Parathyroid adenoma (tissue), 2 donors: ENCODE measurements at regions not wholly inside any gene's neighbourhood (a gene's known extent, or its start where the extent isn't known, plus 50 kb on each side); places are given as distances from the start of the nearest gene placed in this dataset.

Source experiments
- H2AFZ ChIP-seq: fragments of 300-600 bp; sonication (generic); one replicate; pipeline ENCODE4 v1.7.0; 2017; ENCODE audit warnings: antibody characterized with exemption, mild to moderate bottlenecking
- H3K27ac ChIP-seq: fragments of 300-600 bp; sonication (generic); one replicate; pipeline ENCODE4 v1.7.0; 2017
- H3K27me3 ChIP-seq: fragments of 300-600 bp; sonication (generic); one replicate; pipeline ENCODE4 v1.7.0; 2017; ENCODE audit warnings: low read length; ENCODE audit not compliant: control insufficient read depth, insufficient read depth
- H3K36me3 ChIP-seq: fragments of 300-600 bp; sonication (generic); one replicate; pipeline ENCODE4 v1.7.0; 2017; ENCODE audit warnings: low read length; ENCODE audit not compliant: control insufficient read depth, insufficient read depth
- H3K4me1 ChIP-seq: fragments of 300-600 bp; sonication (generic); one replicate; pipeline ENCODE4 v1.7.0; 2017; ENCODE audit warnings: control low read depth
- H3K4me2 ChIP-seq: fragments of 300-600 bp; sonication (generic); one replicate; pipeline ENCODE4 v1.7.0; 2017; ENCODE audit warnings: low read length
- H3K4me3 ChIP-seq: fragments of 300-600 bp; sonication (generic); one replicate; pipeline ENCODE4 v1.7.0; 2017; ENCODE audit warnings: low read depth, low read length
- H3K79me2 ChIP-seq: fragments of 300-600 bp; sonication (generic); one replicate; pipeline ENCODE4 v1.7.0; 2017; ENCODE audit warnings: control low read depth
- H3K9ac ChIP-seq: fragments of 300-600 bp; sonication (generic); one replicate; pipeline ENCODE4 v1.7.0; 2017; ENCODE audit warnings: mild to moderate bottlenecking
- H3K9me3 ChIP-seq: fragments of 300-600 bp; sonication (generic); one replicate; pipeline ENCODE4 v1.7.0; 2017; ENCODE audit warnings: low read length; ENCODE audit not compliant: control insufficient read depth
- CTCF ChIP-seq: fragments of 300-600 bp; sonication (generic); IDR thresholded peaks from one replicate; pipeline ENCODE4 v1.7.0; 2017; ENCODE audit warnings: antibody characterized with exemption, mild to moderate bottlenecking
- donor health status: primary hyperparathyroidism.

GRCh38 chr2:59711121-59711520 is 842.3 kb downstream of the BCL11A start:
- Histone ChIP-seq H3K9me3 (no peaks in the 10 kb centered on the region), H3K27ac (no peak overlapping the region)
- no peak for TF ChIP-seq CTCF

GRCh38 chr2:59706729-59707128 is 846.7 kb downstream of the BCL11A start:
- no peaks in the 10 kb centered on the region for H3K27me3 ChIP-seq
- no peak overlapping the region for H3K4me2 ChIP-seq
- H2AFZ ChIP-seq: no peak overlapping the region
- no peak overlapping the region for H3K27ac ChIP-seq
- TF ChIP-seq CTCF: no peak
- H3K4me1 ChIP-seq: no peaks in the 10 kb centered on the region
- H3K79me2 ChIP-seq: no peaks in the 10 kb centered on the region
- H3K36me3 ChIP-seq: no peaks in the 10 kb centered on the region
- H3K9me3 ChIP-seq: no peaks in the 10 kb centered on the region
- no peak overlapping the region for H3K9ac ChIP-seq
- H3K4me3 ChIP-seq: no peak overlapping the region

More at GRCh38 chr2:59711121-59711520, 842.3 kb downstream of the BCL11A start:
- no peaks in the 10 kb centered on the region for H3K4me1 ChIP-seq
- no peaks in the 10 kb centered on the region for H3K79me2 ChIP-seq
- H2AFZ ChIP-seq: no peak overlapping the region
- H3K27me3 ChIP-seq: no peaks in the 10 kb centered on the region
- H3K36me3 ChIP-seq: no peaks in the 10 kb centered on the region
- no peak overlapping the region for H3K4me3 ChIP-seq
- H3K9ac ChIP-seq: no peak overlapping the region
- H3K4me2 ChIP-seq: no peak overlapping the region

GRCh38 chr2:59703796-59704195 is 849.7 kb downstream of the BCL11A start:
- H3K4me1 ChIP-seq: no peaks in the 10 kb centered on the region
- H3K36me3 ChIP-seq: no peaks in the 10 kb centered on the region
- H3K9me3 ChIP-seq: no peaks in the 10 kb centered on the region
- H3K4me3 ChIP-seq: no peak overlapping the region
- no peak for TF ChIP-seq CTCF
- H3K27me3 ChIP-seq: no peaks in the 10 kb centered on the region
- no peaks in the 10 kb centered on the region for H3K79me2 ChIP-seq
- H3K4me2 ChIP-seq: no peak overlapping the region
- no peak overlapping the region for H2AFZ ChIP-seq
- H3K9ac ChIP-seq: no peak overlapping the region
- H3K27ac ChIP-seq: no peak overlapping the region

GRCh38 chr2:59702026-59702425 is 851.4 kb downstream of the BCL11A start:
- H3K4me3 ChIP-seq: no peak overlapping the region
- H3K9me3 ChIP-seq: no peaks in the 10 kb centered on the region
- no peaks in the 10 kb centered on the region for H3K79me2 ChIP-seq
- no peak overlapping the region for H3K9ac ChIP-seq
- no peaks in the 10 kb centered on the region for H3K4me1 ChIP-seq
- no peak for TF ChIP-seq CTCF
- H3K4me2 ChIP-seq: no peak overlapping the region
- H3K36me3 ChIP-seq: no peaks in the 10 kb centered on the region
- no peak overlapping the region for H2AFZ ChIP-seq
- no peaks in the 10 kb centered on the region for H3K27me3 ChIP-seq
- no peak overlapping the region for H3K27ac ChIP-seq

GRCh38 chr2:59701271-59701994 is 852.0 kb downstream of the BCL11A start:
- Histone ChIP-seq H3K27me3 (no peaks in the 10 kb centered on the region), H3K27ac (no peak overlapping the region), H3K4me1 (no peaks in the 10 kb centered on the region), H3K9ac (no peak overlapping the region), H3K4me3 (no peak overlapping the region), H3K79me2 (no peaks in the 10 kb centered on the region), H2AFZ (no peak overlapping the region), H3K36me3 (no peaks in the 10 kb centered on the region), H3K4me2 (no peak overlapping the region), H3K9me3 (no peaks in the 10 kb centered on the region)
- no peak for TF ChIP-seq CTCF
